Endothelial cell of umbilical vein (primary cell): ENCODE measurements at regions not wholly inside any gene's neighbourhood (a gene's known extent, or its start where the extent isn't known, plus 50 kb on each side); places are given as distances from the start of the nearest gene placed in this dataset.

Experiments
- BruUV-seq: library from RNA; stranded (reverse); fragments of 400-500 nt; replicated peaks from 2 replicates; lab custom pipeline; 2021; lab: Mats Ljungman, UMichigan
- CTCF ChIA-PET: fragments of 300-600, 350-600 bp; sonication (Branson Sonifier 250); formaldehyde crosslinking; loops from one replicate; lab custom pipeline; 2021; ENCODE audit warnings: antibody characterized with exemption, inconsistent platforms; lab: Charles Lee
- POLR2A ChIA-PET: fragments of 300-600, 350-600 bp; sonication (Branson Sonifier 250); formaldehyde crosslinking; loops from one replicate; lab custom pipeline; 2021; ENCODE audit warnings: antibody characterized with exemption, inconsistent platforms; lab: Charles Lee
- DNase-seq: peaks from one replicate; pipeline ENCODE4 v3.0.0-alpha.2; 2011; ENCODE audit warnings: low read depth, low spot score
- FAIRE-seq: peaks from 2 replicates; lab custom pipeline; 2011; peaks lifted over from hg19 to GRCh38; lab: Jason Lieb, UNC
- H2AFZ ChIP-seq: 2 replicates; pipeline ENCODE4 v1.6.0; 2012; ENCODE audit warnings: low read depth, low read length, control low read depth, inconsistent platforms
- H3K27ac ChIP-seq: 2 replicates; pipeline ENCODE4 v1.5.1; 2011; ENCODE audit warnings: low read depth, mild to moderate bottlenecking, control low read depth, low read length, moderate library complexity; ENCODE audit not compliant: insufficient read depth
- H3K27me3 ChIP-seq, 2 experiments: 2 replicates each; pipeline versions ENCODE4 v1.6.0 to v1.6.1; 2011; ENCODE audit warnings: low read length in 2 of 2, mixed read lengths in 1 of 2; ENCODE audit not compliant: control insufficient read depth in 2 of 2, insufficient read depth in 2 of 2
- H3K36me3 ChIP-seq, 2 experiments: 2 replicates in 1 of 2; 3 replicates in 1 of 2; pipeline ENCODE4 v1.5.1; 2011; ENCODE audit warnings: low read length in 2 of 2, mild to moderate bottlenecking in 1 of 2, moderate library complexity in 1 of 2; ENCODE audit not compliant: control insufficient read depth in 2 of 2, insufficient read depth in 2 of 2; ENCODE audit errors: extremely low read depth in 1 of 2
- H3K4me1 ChIP-seq: 3 replicates; pipeline ENCODE4 v1.5.1; 2011; ENCODE audit warnings: mild to moderate bottlenecking, low read length; ENCODE audit not compliant: control insufficient read depth, insufficient read depth; ENCODE audit errors: extremely low read depth
- H3K4me2 ChIP-seq: 2 replicates; pipeline ENCODE4 v1.6.1; 2011; ENCODE audit warnings: low read length, control low read depth, mixed read lengths; ENCODE audit not compliant: insufficient read depth
- H3K4me3 ChIP-seq, 3 experiments: fragments of 200-600 bp in 1 of 3; sonication (generic), shearing (Covaris generic) in 1 of 3; replicated peaks in 1 of 3; 2 replicates each; pipeline ENCODE4 v1.5.1; 2011 to 2016; ENCODE audit warnings: control low read depth in 3 of 3, low read length in 3 of 3, mild to moderate bottlenecking in 2 of 3, inconsistent platforms in 1 of 3, low read depth in 1 of 3, moderate library complexity in 1 of 3; ENCODE audit not compliant: insufficient read depth in 1 of 3
- H3K79me2 ChIP-seq: 2 replicates; pipeline ENCODE4 v1.6.0; 2012; ENCODE audit warnings: low read length, inconsistent platforms; ENCODE audit not compliant: control insufficient read depth, insufficient read depth
- H3K9ac ChIP-seq: replicated peaks from 2 replicates; pipeline ENCODE3; 2011; ENCODE audit warnings: low read length, control low read depth; ENCODE audit not compliant: insufficient read depth; ENCODE audit errors: extremely low read depth
- H3K9me1 ChIP-seq: replicated peaks from 3 replicates; pipeline ENCODE4 v1.6.0; 2011; ENCODE audit warnings: mild to moderate bottlenecking, low read length; ENCODE audit not compliant: control insufficient read depth, insufficient read depth; ENCODE audit errors: extremely low read depth
- H3K9me3 ChIP-seq: replicated peaks from 2 replicates; pipeline ENCODE4 v1.5.1; 2012; ENCODE audit warnings: low read length, inconsistent platforms; ENCODE audit not compliant: control insufficient read depth, insufficient read depth
- H4K20me1 ChIP-seq: replicated peaks from 2 replicates; pipeline ENCODE3; 2011; ENCODE audit warnings: mild to moderate bottlenecking, low read length; ENCODE audit not compliant: control insufficient read depth, insufficient read depth; ENCODE audit errors: extremely low read depth
- EZH2 ChIP-seq: IDR thresholded peaks from 2 replicates; pipeline ENCODE4 v1.6.1; 2012; ENCODE audit warnings: borderline replicate concordance, low read depth, mild to moderate bottlenecking, moderate library complexity, low read length, inconsistent platforms; ENCODE audit not compliant: severe bottlenecking
- FOS ChIP-seq: IDR thresholded peaks from 2 replicates; pipeline ENCODE4 v1.6.1; 2011; ENCODE audit warnings: mild to moderate bottlenecking, low read length, moderate library complexity, borderline replicate concordance; ENCODE audit not compliant: insufficient read depth
- GATA2 ChIP-seq: IDR thresholded peaks from 2 replicates; pipeline ENCODE4 v1.7.0; 2011; ENCODE audit warnings: low read depth, mild to moderate bottlenecking, moderate library complexity, mixed read lengths, low read length; ENCODE audit not compliant: insufficient read length, insufficient read depth
- JUN ChIP-seq: IDR thresholded peaks from 2 replicates; pipeline ENCODE4 v1.6.1; 2011; ENCODE audit warnings: borderline replicate concordance, low read depth; ENCODE audit not compliant: insufficient read length, insufficient read depth
- MAX ChIP-seq: IDR thresholded peaks from 2 replicates; pipeline ENCODE4 v1.6.1; 2011; ENCODE audit not compliant: insufficient read depth, insufficient read length
- MYC ChIP-seq: IDR thresholded peaks from one replicate; pipeline ENCODE4 v1.6.1; 2011; ENCODE audit warnings: mild to moderate bottlenecking, low read depth, low read length
- POLR2A ChIP-seq: IDR thresholded peaks from 2 replicates; pipeline ENCODE4 v1.6.1; 2012; ENCODE audit warnings: low read depth, mild to moderate bottlenecking, control low read depth, low read length
- POLR2AphosphoS5 ChIP-seq: IDR thresholded peaks from 2 replicates; pipeline ENCODE4 v1.6.1; 2012; ENCODE audit warnings: low read depth, mild to moderate bottlenecking, control low read depth, low read length, moderate library complexity; ENCODE audit not compliant: insufficient read depth
- dilution Hi-C: fragments of 300-500 bp; cut with MboI; formaldehyde crosslinking; loops from one replicate; pipeline ENCODE4 v1.15.0; 2019; ENCODE audit warnings: low sequenced_read_pairs; ENCODE audit not compliant: extremely low pct_ligation_motif_present
- intact Hi-C: fragments of 100-400 bp; cut with micrococcal nuclease; formaldehyde crosslinking; loops from one replicate; pipeline ENCODE4 v1.10.0; 2022
- TF ChIP-seq, protein P1 (sequence below), 2 donors: IDR thresholded peaks; 1 replicate in 1 of 2; 2 replicates in 1 of 2; pipeline ENCODE4 v1.5.1; 2011; ENCODE audit warnings: low read length in 2 of 2, mild to moderate bottlenecking in 2 of 2, moderate library complexity in 2 of 2, control low read depth in 1 of 2, inconsistent platforms in 1 of 2, low read depth in 1 of 2; ENCODE audit not compliant: insufficient read depth in 1 of 2; ENCODE audit errors: extremely low read depth in 1 of 2

DNA sequence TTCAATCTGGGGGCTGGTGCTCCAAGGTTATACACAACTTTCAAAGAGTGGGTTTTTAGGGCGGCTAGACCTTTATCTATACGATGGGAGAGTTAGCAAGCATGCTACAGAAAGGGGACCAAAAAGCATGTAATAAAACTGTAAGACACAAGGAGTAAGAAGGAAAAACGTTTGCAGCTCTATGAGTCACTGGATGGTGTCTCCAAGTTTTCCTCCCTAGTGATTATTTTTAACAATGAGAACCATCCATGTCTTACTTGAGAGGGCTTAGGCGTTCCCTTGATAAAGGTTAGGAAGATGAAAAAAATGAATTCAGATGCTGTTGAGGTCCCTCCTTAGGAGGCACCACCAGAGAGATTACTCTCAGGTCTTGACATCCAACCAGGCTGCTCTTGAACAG is 75.9 kb downstream of the HRH4 start:
- TF ChIP-seq EZH2 (no peak), GATA2 (no peak), MAX (no peak), JUN (no peak), POLR2AphosphoS5 (no peak), POLR2A (no peak), MYC (no peak), FOS (no peak)
- TF ChIP-seq, protein P1, sequence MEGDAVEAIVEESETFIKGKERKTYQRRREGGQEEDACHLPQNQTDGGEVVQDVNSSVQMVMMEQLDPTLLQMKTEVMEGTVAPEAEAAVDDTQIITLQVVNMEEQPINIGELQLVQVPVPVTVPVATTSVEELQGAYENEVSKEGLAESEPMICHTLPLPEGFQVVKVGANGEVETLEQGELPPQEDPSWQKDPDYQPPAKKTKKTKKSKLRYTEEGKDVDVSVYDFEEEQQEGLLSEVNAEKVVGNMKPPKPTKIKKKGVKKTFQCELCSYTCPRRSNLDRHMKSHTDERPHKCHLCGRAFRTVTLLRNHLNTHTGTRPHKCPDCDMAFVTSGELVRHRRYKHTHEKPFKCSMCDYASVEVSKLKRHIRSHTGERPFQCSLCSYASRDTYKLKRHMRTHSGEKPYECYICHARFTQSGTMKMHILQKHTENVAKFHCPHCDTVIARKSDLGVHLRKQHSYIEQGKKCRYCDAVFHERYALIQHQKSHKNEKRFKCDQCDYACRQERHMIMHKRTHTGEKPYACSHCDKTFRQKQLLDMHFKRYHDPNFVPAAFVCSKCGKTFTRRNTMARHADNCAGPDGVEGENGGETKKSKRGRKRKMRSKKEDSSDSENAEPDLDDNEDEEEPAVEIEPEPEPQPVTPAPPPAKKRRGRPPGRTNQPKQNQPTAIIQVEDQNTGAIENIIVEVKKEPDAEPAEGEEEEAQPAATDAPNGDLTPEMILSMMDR (IDR thresholded peaks at IDR 0.05; ENCODE audit: extremely low read depth in 1 of 2, insufficient read depth in 1 of 2, low read depth in 1 of 2, low read length in 2 of 2): no peak
- dilution Hi-C loops: no loop called here
- H3K9me3 ChIP-seq: no peaks in the 10 kb centered on the region
- no peaks in the 10 kb centered on the region for H3K4me1 ChIP-seq
- ChIA-PET POLR2A (no interaction called here), CTCF (no interaction called here)
- peaks cover 29% of the 10 kb centered on the region in 2 experiments for H3K27me3 ChIP-seq
- no peak overlapping the region for H3K27ac ChIP-seq
- no peak overlapping the region for H3K4me2 ChIP-seq
- no peak overlapping the region for H3K9ac ChIP-seq
- BruUV-seq: no TSS peak
- DNase-seq: no peak
- no peak for FAIRE-seq
- intact Hi-C loops: no loop called here
- H2AFZ ChIP-seq: no peak overlapping the region
- no peaks in the 10 kb centered on the region for H3K9me1 ChIP-seq
- H3K79me2 ChIP-seq: no peaks in the 10 kb centered on the region
- no peaks in the 10 kb centered on the region for H4K20me1 ChIP-seq
- H3K4me3 ChIP-seq: no peak overlapping the region
- H3K36me3 ChIP-seq: no peaks in the 10 kb centered on the region
